Esophagus squamous epithelium (tissue), 4 donors: ENCODE measurements at regions not wholly inside any gene's neighbourhood (a gene's known extent, or its start where the extent isn't known, plus 50 kb on each side); places are given as distances from the start of the nearest gene placed in this dataset.

Experiments used
- POLR2A ChIP-seq, 4 donors: fragments of 450-650 bp; IDR thresholded peaks; one replicate each; pipeline ENCODE4 v1.6.1; 2017; ENCODE audit warnings: antibody characterized with exemption in 4 of 4, mild to moderate bottlenecking in 4 of 4, moderate library complexity in 3 of 4
- TF ChIP-seq, protein P1 (sequence below), 6 experiments: fragments of 450-650 bp in 4 of 6; fragments of 200-600 bp in 2 of 6; sonication (generic) in 2 of 6; IDR thresholded peaks; one replicate each; pipeline ENCODE4 v1.5.1; 2016 to 2019; ENCODE audit warnings: antibody characterized with exemption in 6 of 6, mild to moderate bottlenecking in 4 of 6, moderate library complexity in 4 of 6

DNA sequence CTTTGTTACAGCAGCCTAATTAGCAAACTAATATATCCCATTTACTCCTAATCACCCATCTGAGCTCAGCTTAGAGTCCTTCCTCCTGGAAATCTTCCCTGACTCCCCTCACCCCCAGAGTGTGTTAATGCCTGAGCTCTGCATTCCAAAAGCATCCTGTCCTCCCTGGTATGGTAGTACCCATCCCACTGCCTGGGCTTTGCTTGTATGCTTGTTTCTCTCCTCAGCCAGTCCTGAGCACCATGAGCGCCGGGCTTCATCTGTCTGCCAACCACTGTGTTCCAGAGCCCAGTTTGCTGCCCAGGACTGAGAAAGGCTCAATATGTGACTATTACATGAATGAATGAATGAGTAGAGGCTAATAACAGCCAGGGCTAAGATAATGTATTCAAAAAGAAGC, 272.4 kb downstream of the CDK5RAP2 start:
- TF ChIP-seq, protein P1, sequence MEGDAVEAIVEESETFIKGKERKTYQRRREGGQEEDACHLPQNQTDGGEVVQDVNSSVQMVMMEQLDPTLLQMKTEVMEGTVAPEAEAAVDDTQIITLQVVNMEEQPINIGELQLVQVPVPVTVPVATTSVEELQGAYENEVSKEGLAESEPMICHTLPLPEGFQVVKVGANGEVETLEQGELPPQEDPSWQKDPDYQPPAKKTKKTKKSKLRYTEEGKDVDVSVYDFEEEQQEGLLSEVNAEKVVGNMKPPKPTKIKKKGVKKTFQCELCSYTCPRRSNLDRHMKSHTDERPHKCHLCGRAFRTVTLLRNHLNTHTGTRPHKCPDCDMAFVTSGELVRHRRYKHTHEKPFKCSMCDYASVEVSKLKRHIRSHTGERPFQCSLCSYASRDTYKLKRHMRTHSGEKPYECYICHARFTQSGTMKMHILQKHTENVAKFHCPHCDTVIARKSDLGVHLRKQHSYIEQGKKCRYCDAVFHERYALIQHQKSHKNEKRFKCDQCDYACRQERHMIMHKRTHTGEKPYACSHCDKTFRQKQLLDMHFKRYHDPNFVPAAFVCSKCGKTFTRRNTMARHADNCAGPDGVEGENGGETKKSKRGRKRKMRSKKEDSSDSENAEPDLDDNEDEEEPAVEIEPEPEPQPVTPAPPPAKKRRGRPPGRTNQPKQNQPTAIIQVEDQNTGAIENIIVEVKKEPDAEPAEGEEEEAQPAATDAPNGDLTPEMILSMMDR (IDR thresholded peaks at IDR 0.05), result no peak
- no peak for TF ChIP-seq POLR2A (IDR thresholded peaks at IDR 0.05)
